ENCODE measurements at regions not wholly inside any gene's neighbourhood (a gene's known extent, or its start where the extent isn't known, plus 50 kb on each side); places are given as distances from the start of the nearest gene placed in this dataset.

DNA sequence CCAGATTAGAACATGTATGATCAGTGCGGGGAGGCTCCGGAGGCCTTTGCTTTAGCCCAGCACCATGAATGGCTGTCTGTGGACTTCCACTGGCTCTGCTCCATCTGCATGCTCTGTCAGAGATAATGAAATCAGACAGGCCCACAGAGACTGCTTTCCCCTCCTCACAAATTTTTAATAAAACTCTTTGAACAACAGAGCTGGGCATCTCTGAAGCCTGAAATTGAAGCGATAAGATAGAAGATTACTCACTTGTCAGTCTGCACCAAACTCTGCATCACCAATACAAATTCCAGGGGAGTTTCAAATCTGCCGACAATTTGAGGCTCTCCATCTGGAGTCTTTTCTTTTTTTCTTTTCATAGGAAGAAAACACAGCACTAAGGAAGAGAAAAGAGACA is 110.0 kb downstream of the DYRK2 start:
- Histone ChIP-seq H3K27ac (ENCODE audit: low read depth, low read length, poor library complexity, severe bottlenecking) (peak overlapping the region; percentile 79), H3K9me2 (ENCODE audit: low read depth, low read length) (no peaks in the 10 kb centered on the region), H3K4me3 (ENCODE audit: low read depth, low read length, poor library complexity, severe bottlenecking) (no peak overlapping the region), H2AFZ (ENCODE audit: low read length) (no peak overlapping the region), H3K4me1 (ENCODE audit: insufficient read depth, low read length, severe bottlenecking) (peaks cover 22% of the 10 kb centered on the region), H3K27me3 (ENCODE audit: insufficient read depth, low read length) (no peaks in the 10 kb centered on the region), H3K79me2 (ENCODE audit: insufficient read depth, low read length) (no peaks in the 10 kb centered on the region), H3K4me2 (ENCODE audit: low read length) (peak overlapping the region; percentile 21; the same call in 1 of the 2 replicates), H3K9me3 (ENCODE audit: low read length) (no peaks in the 10 kb centered on the region), H3K9ac (ENCODE audit: low read length) (peak overlapping the region; percentile 13; the same call in 1 of the 2 replicates), H3K36me3 (ENCODE audit: insufficient read depth, low read length) (no peaks in the 10 kb centered on the region), H3F3A (ENCODE audit: insufficient read depth, low read length) (no peaks in the 10 kb centered on the region; the same call in 1 of the 2 replicates), H4K20me1 (ENCODE audit: insufficient read depth, low read length) (no peaks in the 10 kb centered on the region)
- no peak for TF ChIP-seq EZH2 (IDR thresholded peaks at IDR 0.05; ENCODE audit: borderline replicate concordance, low read length)
- TF ChIP-seq, protein P1, sequence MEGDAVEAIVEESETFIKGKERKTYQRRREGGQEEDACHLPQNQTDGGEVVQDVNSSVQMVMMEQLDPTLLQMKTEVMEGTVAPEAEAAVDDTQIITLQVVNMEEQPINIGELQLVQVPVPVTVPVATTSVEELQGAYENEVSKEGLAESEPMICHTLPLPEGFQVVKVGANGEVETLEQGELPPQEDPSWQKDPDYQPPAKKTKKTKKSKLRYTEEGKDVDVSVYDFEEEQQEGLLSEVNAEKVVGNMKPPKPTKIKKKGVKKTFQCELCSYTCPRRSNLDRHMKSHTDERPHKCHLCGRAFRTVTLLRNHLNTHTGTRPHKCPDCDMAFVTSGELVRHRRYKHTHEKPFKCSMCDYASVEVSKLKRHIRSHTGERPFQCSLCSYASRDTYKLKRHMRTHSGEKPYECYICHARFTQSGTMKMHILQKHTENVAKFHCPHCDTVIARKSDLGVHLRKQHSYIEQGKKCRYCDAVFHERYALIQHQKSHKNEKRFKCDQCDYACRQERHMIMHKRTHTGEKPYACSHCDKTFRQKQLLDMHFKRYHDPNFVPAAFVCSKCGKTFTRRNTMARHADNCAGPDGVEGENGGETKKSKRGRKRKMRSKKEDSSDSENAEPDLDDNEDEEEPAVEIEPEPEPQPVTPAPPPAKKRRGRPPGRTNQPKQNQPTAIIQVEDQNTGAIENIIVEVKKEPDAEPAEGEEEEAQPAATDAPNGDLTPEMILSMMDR (IDR thresholded peaks at IDR 0.05; ENCODE audit: low read length), result no peak

DNA sequence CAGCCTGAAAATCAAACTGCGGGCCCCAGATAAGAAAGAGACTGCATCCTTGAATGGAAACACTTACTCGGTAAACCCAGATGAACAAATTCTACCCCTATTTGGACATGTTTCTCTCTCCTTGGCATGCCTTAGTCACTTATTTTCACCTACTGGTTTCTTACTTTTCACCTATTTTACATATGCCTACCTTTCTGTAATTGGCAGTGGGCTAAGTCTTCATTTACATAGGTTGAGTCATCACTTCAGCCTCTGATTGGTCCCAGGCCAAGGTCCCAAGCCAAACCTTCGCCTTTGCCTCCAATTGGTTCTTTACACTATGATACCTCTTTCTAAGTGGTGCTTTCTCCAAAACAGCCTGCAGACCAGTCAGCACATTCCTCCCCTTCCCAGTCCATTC is 111.3 kb downstream of the DYRK2 start:
- Histone ChIP-seq H3F3A (ENCODE audit: insufficient read depth, low read length) (no peaks in the 10 kb centered on the region; the same call in 1 of the 2 replicates), H3K4me2 (ENCODE audit: low read length) (no peak overlapping the region), H3K27me3 (ENCODE audit: insufficient read depth, low read length) (no peaks in the 10 kb centered on the region), H3K27ac (ENCODE audit: low read depth, low read length, poor library complexity, severe bottlenecking) (no peak overlapping the region), H3K4me3 (ENCODE audit: low read depth, low read length, poor library complexity, severe bottlenecking) (no peak overlapping the region), H3K4me1 (ENCODE audit: insufficient read depth, low read length, severe bottlenecking) (peaks cover 22% of the 10 kb centered on the region), H3K36me3 (ENCODE audit: insufficient read depth, low read length) (no peaks in the 10 kb centered on the region), H3K9ac (ENCODE audit: low read length) (no peak overlapping the region), H3K9me2 (ENCODE audit: low read depth, low read length) (no peaks in the 10 kb centered on the region), H3K79me2 (ENCODE audit: insufficient read depth, low read length) (no peaks in the 10 kb centered on the region), H3K9me3 (ENCODE audit: low read length) (no peaks in the 10 kb centered on the region), H2AFZ (ENCODE audit: low read length) (no peak overlapping the region), H4K20me1 (ENCODE audit: insufficient read depth, low read length) (no peaks in the 10 kb centered on the region)
- no peak for TF ChIP-seq EZH2 (IDR thresholded peaks at IDR 0.05; ENCODE audit: borderline replicate concordance, low read length)
- TF ChIP-seq, protein P1 (IDR thresholded peaks at IDR 0.05; ENCODE audit: low read length), result no peak

DNA sequence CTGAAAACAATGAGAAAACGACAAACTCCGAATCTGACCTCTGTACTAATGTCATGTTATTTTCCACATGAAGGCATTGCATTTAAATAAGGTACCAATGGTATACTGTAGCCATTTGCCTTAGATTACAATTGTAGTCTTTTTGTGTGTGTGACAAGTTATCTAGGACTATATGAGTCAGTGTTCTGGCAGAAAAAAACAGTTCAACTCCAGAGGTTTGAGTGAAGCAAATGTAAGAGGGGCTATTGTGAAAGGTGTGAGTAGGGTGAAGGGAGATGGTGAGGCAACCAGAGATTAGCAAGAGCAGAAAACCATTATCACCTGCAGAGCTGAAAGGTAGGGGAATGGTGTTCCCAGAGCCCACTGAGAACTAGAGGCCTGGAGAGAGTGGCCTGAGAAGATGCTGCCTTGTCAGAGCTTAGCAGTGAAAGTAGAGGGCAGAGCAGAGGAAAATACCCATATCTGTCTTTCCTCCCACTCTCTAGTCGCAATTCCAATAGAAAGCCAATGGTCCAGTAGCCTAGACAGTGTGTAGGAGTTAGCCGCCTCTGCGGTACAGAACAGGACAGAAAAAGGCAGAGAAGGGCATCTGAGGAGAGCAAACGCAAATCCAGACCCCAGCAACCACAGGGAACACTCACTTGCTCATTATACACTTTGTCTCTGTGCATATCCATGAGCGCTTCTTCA is 112.2 kb downstream of the DYRK2 start:
- no peak overlapping the region for H3K4me2 ChIP-seq (ENCODE audit: low read length)
- no peak overlapping the region for H3K4me3 ChIP-seq (ENCODE audit: low read depth, low read length, poor library complexity, severe bottlenecking)
- no peak overlapping the region for H2AFZ ChIP-seq (ENCODE audit: low read length)
- peaks cover 22% of the 10 kb centered on the region for H3K4me1 ChIP-seq (ENCODE audit: insufficient read depth, low read length, severe bottlenecking)
- no peak overlapping the region for H3K27ac ChIP-seq (ENCODE audit: low read depth, low read length, poor library complexity, severe bottlenecking)
- no peaks in the 10 kb centered on the region; the same call in 1 of the 2 replicates for H3F3A ChIP-seq (ENCODE audit: insufficient read depth, low read length)
- H3K9me2 ChIP-seq (ENCODE audit: low read depth, low read length), result no peaks in the 10 kb centered on the region
- no peaks in the 10 kb centered on the region for H3K27me3 ChIP-seq (ENCODE audit: insufficient read depth, low read length)
- H3K79me2 ChIP-seq (ENCODE audit: insufficient read depth, low read length), result no peaks in the 10 kb centered on the region
- H3K36me3 ChIP-seq (ENCODE audit: insufficient read depth, low read length), result no peaks in the 10 kb centered on the region
- no peaks in the 10 kb centered on the region for H4K20me1 ChIP-seq (ENCODE audit: insufficient read depth, low read length)
- no peaks in the 10 kb centered on the region for H3K9me3 ChIP-seq (ENCODE audit: low read length)
- no peak for TF ChIP-seq EZH2 (IDR thresholded peaks at IDR 0.05; ENCODE audit: borderline replicate concordance, low read length)
- TF ChIP-seq, protein P1 (IDR thresholded peaks at IDR 0.05; ENCODE audit: low read length), result no peak
- no peak overlapping the region for H3K9ac ChIP-seq (ENCODE audit: low read length)

Measured in OCI-LY1 (cell line).